ENCODE measurements at regions not wholly inside any gene's neighbourhood (a gene's known extent, or its start where the extent isn't known, plus 50 kb on each side); places are given as distances from the start of the nearest gene placed in this dataset.

- no peaks in the 10 kb centered on the region for H3K9me3 ChIP-seq (ENCODE audit: control insufficient read depth, insufficient read depth, low read depth, low read length)
- no peak overlapping the region for H3K27ac ChIP-seq (ENCODE audit: extremely low read depth, low read depth, low read length)
- H3K4me1 ChIP-seq (ENCODE audit: control insufficient read depth, insufficient read depth, low read length), result peaks cover 3% of the 10 kb centered on the region; the same call in 1 of the 2 replicates
- POLR2A ChIA-PET, result no interaction called here
- CTCF ChIA-PET, result interaction anchor here (0.5 to 1.3 kb wide), 4 partner anchors 16 to 1428 kb away, joined by 3 to 6 read pairs (median 4); no protein-coding TSS in a partner anchor
- TF ChIP-seq SCRT1 (tag by site-specific recombination; IDR thresholded peaks at IDR 0.05; ENCODE audit: borderline replicate concordance), result no peak
- no peaks in the 10 kb centered on the region for H3K36me3 ChIP-seq (ENCODE audit: control insufficient read depth in 2 of 2, insufficient read depth in 1 of 2, low read length in 2 of 2)
- no peak overlapping the region for H3K4me3 ChIP-seq (ENCODE audit: low read depth, low read length)
These were observed 88.5 kb upstream of the EXOC2 start for GRCh38 chr6:781350-781961.

- Histone ChIP-seq H3K36me3 (ENCODE audit: control insufficient read depth in 2 of 2, insufficient read depth in 1 of 2, low read length in 2 of 2) (no peaks in the 10 kb centered on the region), H3K4me1 (ENCODE audit: control insufficient read depth, insufficient read depth, low read length) (peaks cover 3% of the 10 kb centered on the region; the same call in 1 of the 2 replicates), H3K4me3 (ENCODE audit: low read depth, low read length) (no peak overlapping the region), H3K9me3 (ENCODE audit: control insufficient read depth, insufficient read depth, low read depth, low read length) (no peaks in the 10 kb centered on the region), H3K27ac (ENCODE audit: extremely low read depth, low read depth, low read length) (no peak overlapping the region)
- TF ChIP-seq ZNF544 (tag by site-specific recombination; IDR thresholded peaks at IDR 0.05) (no peak), ZBTB21 (tag by site-specific recombination; IDR thresholded peaks at IDR 0.05) (no peak), HOXC10 (CRISPR knock-in tag; IDR thresholded peaks at IDR 0.05) (no peak), ZBTB20 (tag by site-specific recombination; IDR thresholded peaks at IDR 0.05) (no peak)
- POLR2A ChIA-PET, result no interaction called here
- CTCF ChIA-PET, result interaction anchor here (0.6 to 1.3 kb wide), 2 partner anchors 17 to 789 kb away, joined by 3 to 6 read pairs; no protein-coding TSS in a partner anchor
These were observed 87.8 kb upstream of the EXOC2 start for GRCh38 chr6:780706-781105.

DNA sequence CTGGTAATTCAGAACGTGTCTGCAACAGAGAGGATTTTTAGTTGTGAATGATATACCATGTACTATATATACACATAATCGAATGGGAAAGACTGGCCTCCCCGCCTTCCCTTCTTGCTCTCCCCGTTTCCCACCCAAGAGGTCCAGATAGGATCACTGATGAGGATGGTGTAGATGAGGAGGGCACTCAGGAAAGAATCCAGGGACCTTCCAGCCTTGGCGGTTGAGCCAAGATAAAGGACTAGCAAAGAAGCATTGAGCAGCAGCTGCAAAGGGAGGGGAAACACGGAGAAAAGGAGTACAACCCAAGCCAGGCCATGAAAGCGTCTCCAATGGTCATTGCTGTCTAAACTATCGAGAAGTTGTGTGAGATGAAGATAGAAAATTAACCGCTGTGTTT is 84.0 kb upstream of the EXOC2 start:
- Histone ChIP-seq H3K9me3 (ENCODE audit: control insufficient read depth, insufficient read depth, low read depth, low read length) (no peaks in the 10 kb centered on the region), H3K36me3 (ENCODE audit: control insufficient read depth in 2 of 2, insufficient read depth in 1 of 2, low read length in 2 of 2) (no peaks in the 10 kb centered on the region), H3K4me3 (ENCODE audit: low read depth, low read length) (no peak overlapping the region), H3K27ac (ENCODE audit: extremely low read depth, low read depth, low read length) (no peak overlapping the region), H3K4me1 (ENCODE audit: control insufficient read depth, insufficient read depth, low read length) (peaks cover 3% of the 10 kb centered on the region; the same call in 1 of the 2 replicates)
- TF ChIP-seq, protein P1, sequence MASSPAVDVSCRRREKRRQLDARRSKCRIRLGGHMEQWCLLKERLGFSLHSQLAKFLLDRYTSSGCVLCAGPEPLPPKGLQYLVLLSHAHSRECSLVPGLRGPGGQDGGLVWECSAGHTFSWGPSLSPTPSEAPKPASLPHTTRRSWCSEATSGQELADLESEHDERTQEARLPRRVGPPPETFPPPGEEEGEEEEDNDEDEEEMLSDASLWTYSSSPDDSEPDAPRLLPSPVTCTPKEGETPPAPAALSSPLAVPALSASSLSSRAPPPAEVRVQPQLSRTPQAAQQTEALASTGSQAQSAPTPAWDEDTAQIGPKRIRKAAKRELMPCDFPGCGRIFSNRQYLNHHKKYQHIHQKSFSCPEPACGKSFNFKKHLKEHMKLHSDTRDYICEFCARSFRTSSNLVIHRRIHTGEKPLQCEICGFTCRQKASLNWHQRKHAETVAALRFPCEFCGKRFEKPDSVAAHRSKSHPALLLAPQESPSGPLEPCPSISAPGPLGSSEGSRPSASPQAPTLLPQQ (tag by site-specific recombination; IDR thresholded peaks at IDR 0.05), result no peak
- TF ChIP-seq ZNF175 (tag by site-specific recombination; IDR thresholded peaks at IDR 0.05), result no peak
- no peak for TF ChIP-seq PBX3 (CRISPR knock-in tag; IDR thresholded peaks at IDR 0.05)
- TF ChIP-seq ZNF362 (tag by site-specific recombination; IDR thresholded peaks at IDR 0.05), result no peak
- TF ChIP-seq ZNF791 (tag by site-specific recombination; IDR thresholded peaks at IDR 0.05), result no peak
- no peak for TF ChIP-seq ZNF157 (tag by site-specific recombination; IDR thresholded peaks at IDR 0.05)
- TF ChIP-seq ZNF830 (tag by site-specific recombination; IDR thresholded peaks at IDR 0.05; ENCODE audit: low read depth), result no peak
- TF ChIP-seq ZNF133 (tag by site-specific recombination; IDR thresholded peaks at IDR 0.05), result no peak
- TF ChIP-seq ZFP41 (tag by site-specific recombination; IDR thresholded peaks at IDR 0.05; ENCODE audit: borderline replicate concordance), result no peak
- TF ChIP-seq ZNF660 (tag by site-specific recombination; IDR thresholded peaks at IDR 0.05), result no peak
- TF ChIP-seq IKZF3 (tag by site-specific recombination; IDR thresholded peaks at IDR 0.05), result no peak
- TF ChIP-seq BCL11A (tag by site-specific recombination; IDR thresholded peaks at IDR 0.05; ENCODE audit: low read depth), result no peak
- no peak for TF ChIP-seq ZNF335 (tag by site-specific recombination; conservative IDR thresholded peaks at IDR 0.05)
- TF ChIP-seq ZFP37 (tag by site-specific recombination; IDR thresholded peaks at IDR 0.05), result no peak
- TF ChIP-seq ZNF768 (tag by site-specific recombination; IDR thresholded peaks at IDR 0.05), result no peak
- TF ChIP-seq MYNN (tag by site-specific recombination; IDR thresholded peaks at IDR 0.05; ENCODE audit: borderline replicate concordance), result no peak
- no peak for TF ChIP-seq KLF1 (tag by site-specific recombination; IDR thresholded peaks at IDR 0.05)
- TF ChIP-seq ZNF394 (tag by site-specific recombination; IDR thresholded peaks at IDR 0.05; ENCODE audit: borderline replicate concordance), result no peak
- TF ChIP-seq ZNF184 (tag by site-specific recombination; IDR thresholded peaks at IDR 0.05), result no peak
- TF ChIP-seq INSM2 (tag by site-specific recombination; IDR thresholded peaks at IDR 0.05), result no peak
- CTCF ChIA-PET, result interaction anchor here (0.6 to 1.4 kb wide), 4 partner anchors 8 to 541 kb away, joined by 3 to 8 read pairs (median 4); no protein-coding TSS in a partner anchor
- POLR2A ChIA-PET, result no interaction called here
